NCI-H146 treated with DMSO at 0.1 percent for 48 hours (cell line): ENCODE measurements at regions not wholly inside any gene's neighbourhood (a gene's known extent, or its start where the extent isn't known, plus 50 kb on each side); places are given as distances from the start of the nearest gene placed in this dataset.
"Not testable (repeated sequence)": the region's sequence is repeated elsewhere in the genome, so short reads cannot be mapped to it uniquely, and the experiment has no call there.

ENCODE experiments used
- DNase-seq: peaks from one replicate; lab custom pipeline; 2025; ENCODE audit not compliant: unreplicated experiment; lab: John Stamatoyannopoulos, UW

DNA sequence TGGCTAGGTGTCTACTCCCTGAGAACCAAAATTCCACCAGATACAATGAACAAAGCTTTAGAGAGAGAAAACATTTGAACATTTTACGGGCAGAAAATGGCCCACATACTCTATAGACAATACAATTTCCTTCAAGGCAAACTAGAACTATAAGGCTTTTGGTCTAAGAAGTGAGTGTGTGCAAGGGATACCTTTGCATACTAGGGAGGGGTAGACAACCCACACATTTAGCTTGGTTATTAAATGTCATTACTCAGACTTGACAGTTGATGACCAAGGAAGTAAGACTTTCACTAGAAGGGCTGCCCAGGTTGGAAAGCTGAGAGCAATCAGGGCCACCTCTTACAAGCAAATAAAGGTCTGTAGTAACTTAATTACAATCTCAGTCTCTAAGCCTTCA, 64.0 kb upstream of the PLEKHM1 start:
- DNase-seq = not testable (repeated sequence)

DNA sequence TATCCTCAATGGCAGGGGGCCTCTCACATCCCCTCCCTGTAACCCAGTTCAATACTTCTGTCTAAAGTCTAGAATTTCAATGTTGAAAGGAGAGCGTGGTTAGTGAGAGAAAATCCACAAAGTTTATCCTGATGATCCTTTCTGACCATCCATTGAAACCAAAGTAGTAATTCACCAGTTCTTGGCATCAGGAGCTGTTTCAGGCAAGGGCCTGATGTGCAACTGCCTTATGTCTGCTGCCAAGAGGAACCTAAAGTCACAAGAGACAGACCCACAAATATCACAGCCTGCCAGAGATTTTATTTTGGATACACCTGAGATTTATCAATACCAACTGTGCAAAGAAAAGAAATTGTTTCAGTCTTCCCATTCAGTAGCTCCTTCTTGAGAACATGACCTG, 68.3 kb upstream of the PLEKHM1 start:
- not testable (repeated sequence) for DNase-seq

DNA sequence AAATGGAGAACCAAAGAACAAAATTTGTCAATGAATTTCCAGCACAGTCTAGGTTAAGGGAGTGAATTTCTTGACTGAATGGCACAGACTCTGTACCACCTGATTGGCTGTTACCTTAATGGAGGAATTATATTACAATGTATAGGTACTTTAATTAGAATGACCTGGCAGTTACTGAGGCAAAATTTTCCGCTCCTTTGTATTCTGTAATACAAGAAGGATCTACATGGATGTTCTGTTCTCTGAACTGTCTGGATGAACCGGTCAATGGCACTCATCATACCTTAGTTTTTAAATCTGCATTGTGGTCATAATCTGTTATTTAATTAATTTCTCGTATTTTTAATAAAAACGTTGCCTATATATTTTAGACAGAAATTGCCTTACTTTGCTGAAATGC, 72.3 kb upstream of the PLEKHM1 start:
- DNase-seq = not testable (repeated sequence)

DNA sequence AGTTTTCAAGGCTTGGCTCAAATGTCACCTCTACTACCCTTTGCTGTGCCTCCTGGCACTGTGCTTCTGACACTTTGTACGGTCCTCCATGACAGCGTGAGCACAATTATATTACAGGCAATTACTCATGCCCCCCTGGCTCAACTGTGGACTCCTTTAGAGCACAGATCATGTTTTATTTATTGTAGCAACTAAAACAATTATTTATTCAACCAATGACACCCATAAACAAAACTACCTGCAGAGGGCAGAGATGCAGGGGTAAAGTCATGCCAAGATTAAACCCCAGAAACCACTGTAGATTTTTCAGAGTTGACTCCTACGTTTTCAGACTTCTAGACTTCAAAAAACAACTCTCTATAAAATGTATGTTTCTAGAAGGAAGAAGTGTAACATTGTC, 72.8 kb upstream of the PLEKHM1 start:
- DNase-seq = not testable (repeated sequence)

DNA sequence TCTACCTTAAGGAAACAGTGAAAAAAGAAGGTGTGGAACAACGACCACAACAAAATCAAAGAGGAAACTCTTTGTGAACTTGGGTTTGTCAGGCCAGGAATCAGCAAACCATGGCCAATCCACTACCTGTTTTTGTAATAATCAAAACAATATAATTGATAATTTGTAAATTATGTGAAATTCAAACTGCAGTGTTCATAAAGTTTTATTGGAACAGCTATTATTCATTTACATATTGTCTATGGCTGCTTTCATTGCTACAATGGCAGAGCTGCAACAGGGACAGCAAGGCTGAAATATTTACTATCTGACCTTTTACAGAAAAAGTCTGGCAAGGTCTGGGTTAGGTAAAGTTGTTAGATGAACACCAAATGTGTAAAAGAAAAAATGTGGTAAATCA, 77.8 kb upstream of the PLEKHM1 start:
- DNase-seq = not testable (repeated sequence)

DNA sequence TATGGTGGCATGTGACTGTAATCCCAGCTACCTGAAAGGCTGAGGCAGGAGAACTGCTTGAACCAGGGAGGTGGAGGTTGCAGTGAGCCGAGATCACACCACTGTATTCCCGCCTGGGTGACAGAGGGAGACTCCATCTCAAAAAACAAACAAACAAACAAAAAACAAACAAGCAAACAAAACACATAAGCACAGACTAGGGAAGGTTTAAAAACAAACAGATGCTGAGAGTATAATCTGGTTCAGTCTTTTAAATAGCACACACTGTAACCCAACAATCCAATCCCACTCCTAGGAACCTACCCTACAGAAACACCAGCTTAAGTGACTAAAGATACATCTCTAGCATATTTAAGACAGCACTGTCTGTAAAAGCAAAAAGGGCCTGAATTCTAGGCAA, 82.8 kb upstream of the PLEKHM1 start:
- DNase-seq = not testable (repeated sequence)

DNA sequence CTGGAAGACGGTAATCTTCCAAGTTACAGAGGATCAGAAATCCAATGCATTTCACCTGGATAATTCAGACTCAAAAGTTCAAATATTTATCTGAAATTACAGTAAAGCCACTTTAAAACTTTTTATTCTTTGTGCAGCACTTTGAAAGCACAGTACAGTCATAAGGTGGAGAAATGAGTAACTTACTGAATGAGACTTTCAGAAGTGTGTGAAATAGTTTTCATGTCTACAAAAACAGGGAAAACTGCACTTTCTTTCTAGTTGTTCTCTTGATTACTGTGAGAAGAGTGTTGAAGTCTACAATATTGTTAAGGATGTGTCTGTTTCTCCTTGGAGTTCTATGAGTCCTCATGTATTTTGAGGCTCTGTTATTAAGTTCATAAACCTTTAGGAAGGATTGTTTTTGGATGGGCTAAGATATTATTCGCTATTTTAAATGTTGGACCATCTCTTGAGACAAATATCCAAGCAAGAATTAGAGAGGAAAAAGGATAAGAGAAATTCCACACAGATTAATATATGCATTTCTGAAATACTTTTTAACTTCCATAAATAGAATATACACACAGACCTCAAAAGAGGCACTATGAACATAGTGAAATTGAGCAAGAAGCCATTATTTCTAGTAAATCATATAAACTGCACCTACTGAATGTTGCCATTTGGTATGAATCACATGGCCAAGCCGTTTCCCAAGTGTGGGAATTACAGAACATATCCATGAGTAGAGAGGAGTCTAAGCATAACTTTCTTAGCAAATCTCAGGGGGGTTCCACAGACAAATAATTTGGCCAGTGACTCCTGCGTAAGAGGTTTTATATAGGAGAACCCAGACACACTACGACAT, 83.6 kb upstream of the PLEKHM1 start:
- DNase-seq = no peak

DNA sequence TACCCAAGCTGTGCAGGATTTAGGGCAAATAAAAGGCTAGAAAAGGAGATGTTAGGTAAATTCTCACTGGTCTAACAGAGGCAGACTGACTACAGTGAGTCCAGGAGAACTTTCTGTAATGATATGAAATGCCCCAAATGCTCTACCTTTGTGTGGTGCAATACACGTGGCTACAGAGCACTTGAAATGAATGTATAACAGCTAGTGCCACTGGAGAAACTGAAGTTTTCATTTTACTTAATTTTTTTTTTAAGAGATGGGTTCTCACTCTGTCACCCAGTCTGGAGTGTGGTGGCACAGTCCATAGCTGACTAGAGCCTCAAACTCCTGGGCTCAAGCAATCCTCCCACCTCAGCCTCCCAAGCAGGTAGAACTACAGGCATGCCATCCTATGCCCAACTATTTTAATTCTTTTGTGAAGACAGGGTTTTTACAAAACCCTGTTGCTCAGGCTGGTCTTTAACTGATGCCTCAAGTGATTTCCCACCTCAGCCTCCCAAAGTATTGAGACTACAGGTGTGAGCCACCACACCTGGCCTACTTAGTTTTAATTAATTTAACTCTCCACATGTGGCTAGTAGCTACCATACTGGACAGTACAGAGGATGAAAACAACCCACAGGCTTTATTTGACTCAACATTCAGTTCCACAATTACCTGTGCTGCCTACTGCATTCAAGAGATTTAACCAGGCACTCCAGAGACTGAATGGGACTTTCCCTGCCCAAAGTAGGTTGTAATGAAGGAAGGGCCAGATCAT, 84.8 kb upstream of the PLEKHM1 start:
- DNase-seq = no peak

DNA sequence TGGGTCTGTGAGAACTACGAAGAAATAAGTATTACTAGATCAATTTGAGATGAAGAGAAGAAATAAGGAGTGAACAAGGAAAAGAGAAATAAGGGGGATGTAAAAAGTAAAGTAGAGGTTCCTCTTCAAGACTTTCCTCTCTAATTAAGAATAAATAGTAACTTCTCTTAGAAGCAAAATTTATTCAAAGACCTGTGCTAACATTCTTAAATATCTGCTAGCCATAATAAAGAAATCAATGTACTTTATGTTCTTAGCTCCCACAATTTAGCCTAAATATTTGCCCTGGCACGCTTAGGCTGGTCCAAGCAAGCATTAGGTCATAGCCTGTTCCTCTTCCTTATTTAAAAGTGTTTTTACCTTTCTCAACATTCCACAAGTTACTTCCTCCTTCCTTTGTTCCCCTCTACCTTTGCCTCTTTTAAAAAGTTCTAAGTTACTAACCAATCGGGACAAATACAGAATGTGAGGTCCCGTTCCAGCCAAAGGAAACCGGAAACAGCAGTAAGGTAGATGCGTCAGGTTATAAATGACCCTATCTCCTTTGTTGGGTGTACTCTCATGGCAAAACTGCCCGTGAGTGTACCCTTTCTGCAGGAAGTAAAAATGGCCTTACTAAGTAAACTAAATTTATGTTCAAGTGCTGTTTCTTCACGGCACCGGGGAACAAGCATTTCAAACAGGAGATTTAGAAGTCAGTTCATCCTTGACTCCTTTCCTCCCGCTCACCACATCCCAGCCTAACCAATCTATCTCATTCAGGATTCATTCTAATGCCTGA, 86.2 kb upstream of the PLEKHM1 start:
- DNase-seq = not testable (repeated sequence)

DNA sequence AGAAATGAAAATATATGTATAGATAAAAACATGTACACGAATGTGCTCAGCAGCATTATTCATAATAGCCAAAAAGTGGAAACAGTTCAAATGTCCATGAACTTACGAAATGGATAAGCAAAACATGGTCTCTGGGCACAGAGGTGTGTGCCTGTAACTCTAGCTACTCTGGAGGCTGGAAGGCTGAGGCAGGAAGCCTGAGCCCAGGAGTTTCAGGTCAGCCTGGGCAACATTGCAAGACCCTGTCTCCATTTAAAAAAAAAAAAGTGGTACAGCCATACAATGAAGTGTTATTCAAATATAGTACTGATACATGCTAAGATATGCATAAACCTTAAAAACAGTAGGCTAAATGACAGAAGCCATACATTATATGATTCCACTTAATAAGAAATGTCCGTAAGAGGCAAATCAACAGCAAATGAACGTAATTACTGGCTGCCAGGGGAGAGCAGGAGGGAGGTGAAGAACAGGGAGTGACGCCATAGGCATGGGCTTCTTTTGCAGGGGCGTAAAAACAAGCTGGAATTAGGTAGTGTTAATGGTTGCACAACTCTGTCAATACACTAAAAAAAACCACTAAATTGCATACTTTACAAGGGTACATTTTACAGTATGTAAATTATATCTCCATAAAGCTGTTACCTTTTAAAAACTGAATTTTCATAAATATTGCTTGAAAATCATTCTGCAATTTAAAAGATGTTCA, 87.2 kb upstream of the PLEKHM1 start:
- no peak for DNase-seq

DNA sequence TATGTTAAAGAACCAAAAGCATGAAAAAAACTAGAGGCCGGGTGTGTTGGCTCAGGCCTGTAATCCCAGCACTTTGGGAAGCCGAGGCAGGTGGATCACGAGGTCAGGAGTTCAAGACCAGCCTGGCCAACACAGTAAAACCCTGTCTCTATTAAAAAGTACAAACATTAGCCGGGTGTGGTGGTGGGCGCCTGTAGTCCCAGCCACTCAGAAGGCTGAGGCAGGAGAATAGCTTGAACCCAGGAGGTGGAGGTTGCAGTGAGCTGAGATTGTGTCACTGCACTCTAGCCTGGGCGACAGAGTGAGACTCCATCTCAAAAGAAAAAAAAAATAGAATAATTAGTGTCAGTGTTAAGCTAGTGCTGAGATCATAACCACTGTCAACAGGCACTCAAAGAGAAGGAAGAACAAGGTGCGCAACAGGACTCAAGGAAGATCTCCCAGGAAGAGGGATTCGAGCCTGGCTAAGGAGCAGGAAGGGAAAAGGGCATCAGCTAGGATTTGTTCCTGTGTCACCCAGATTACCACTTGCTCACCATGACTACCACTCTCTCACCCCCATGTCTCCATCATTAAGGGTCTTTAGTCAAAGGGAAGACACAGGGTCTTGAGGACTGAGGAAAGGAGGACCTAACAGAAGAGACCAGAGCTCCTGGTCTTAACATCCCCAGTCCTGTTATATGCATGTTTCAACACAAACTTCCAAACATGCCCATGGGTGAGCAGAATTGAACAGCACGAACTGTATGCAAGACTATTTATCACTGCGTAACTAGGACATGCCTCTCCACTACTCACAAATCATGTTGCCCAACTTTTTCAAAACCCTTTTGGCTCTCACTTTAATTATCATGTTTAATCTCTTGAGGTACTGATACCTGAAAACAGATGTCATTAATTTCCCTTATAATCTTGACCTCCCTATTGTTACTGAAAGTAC, 88.3 kb upstream of the PLEKHM1 start:
- DNase-seq = no peak

DNA sequence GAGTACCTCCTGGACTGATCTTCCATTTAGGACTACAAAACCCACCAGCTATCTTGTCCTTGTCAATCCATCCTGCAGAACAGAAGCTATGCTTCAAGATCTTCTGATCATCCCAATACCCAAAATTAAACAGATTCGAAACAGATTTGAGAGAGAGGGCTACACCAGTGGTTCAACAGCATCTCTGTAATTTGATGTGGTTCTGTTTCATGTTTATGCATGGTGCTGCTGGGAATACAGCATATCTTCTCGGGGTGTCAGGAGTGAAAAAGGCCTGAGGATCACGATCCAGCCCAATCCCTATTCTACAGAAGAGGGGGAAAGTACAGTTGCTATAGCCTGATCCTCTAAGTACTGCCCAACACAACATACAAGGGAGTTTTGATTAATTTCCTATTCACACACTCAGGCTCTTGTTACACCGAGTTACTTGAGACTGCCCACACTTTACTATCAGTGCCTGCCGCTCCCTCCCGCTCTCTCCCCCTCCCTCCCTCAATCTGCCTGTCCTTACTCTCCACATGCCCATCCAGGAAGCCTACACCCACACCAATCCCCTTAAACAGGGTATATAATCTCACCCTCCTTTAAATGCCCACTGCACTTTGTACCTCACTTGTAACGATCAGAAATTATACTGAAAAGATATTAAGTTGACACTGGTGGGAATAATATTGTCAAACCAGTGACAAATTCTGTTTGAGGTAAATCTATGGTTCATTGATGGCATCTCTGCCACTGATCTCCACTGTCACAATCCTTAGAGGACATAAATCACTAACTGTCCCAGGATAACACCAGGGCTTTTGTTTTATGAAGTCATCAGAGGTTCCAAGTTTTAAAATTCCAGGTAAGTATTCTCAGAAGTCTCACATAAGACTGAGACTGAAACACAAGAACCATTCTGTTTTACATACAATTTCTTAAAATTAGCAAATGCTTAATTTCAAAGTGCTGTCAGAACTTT, 89.3 kb upstream of the PLEKHM1 start:
- no peak for DNase-seq

DNA sequence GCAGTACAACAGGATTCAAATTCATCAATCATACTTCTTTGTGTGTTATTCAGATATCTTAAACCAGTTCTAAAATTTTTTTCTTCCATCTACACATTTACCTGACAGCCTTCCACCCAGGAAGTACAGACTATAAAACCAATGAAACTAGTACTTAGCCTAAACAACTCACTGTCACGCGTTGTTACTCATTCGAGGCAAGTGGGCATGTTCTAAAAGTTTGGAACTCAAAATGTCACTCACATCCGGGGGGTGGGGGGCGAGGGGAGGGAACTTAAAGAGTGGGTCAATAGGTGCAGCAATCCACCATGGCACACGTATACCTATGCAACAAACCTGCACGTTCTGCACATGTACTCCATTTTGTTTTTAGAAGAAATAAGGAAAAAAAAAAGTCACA, 90.4 kb upstream of the PLEKHM1 start:
- no peak for DNase-seq

DNA sequence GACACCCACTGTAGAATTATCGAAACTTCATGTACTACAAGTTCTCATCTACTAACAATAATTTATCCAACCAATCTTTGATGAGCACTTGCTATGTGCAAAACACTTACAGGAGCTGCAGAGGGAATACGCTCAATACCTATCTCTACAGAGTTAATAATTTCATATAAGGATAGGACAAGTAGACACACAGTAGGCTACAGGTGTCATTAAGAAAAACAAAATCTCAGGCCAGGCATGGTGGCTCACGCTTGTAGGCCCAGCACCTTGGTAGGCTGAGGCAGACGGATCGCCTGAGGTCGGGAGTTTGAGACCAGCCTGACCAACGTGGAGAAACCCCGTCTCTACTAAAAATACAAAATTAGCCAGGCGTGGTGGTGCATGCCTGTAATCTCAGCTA, 91.3 kb upstream of the PLEKHM1 start:
- DNase-seq = no peak

DNA sequence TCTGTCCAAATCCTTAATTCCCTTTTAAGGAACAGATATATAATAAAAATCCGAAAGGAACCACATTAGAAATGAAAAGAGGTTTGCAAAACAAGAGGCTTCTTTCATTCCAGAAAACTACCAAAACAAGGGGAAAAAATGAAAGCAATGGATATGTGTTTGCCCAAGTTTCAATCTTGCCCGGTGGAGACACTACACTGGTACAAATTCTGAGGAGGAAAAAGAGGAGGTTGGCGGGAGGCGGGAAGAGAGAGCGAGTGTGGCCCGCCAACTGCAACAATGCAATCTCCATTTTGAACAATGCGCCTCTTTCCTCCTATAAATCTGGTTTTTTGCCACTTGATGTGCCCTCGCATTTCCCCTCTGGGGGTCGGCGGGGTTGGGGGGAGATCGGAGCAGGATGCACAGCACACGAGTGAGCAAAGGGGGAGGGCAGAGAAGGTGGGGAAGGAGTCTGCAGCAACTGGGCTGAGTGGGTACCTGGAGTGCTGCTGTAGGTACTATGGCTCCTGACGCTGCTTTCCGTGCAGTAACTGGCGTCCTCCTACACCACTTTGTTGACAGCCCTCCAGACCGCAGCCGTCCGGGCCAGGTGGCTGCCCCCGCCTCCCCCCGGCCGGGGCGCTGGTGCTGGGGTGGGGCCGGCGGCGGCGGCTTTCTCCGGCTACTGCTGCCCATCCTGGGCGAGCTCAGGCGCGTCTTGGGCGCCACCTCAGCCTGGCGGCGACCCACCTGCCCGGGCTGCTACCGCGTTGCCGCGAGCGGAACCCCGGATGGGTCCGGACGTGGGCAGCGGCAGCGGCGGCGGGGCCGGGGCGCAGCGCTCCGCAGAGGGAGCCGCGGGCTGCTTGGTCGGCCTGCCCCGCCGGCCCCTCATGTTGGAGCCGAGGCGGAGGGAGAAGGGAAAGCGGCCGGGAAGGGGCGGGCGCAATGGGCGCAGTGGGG, 93.8 kb upstream of the PLEKHM1 start:
- DNase-seq = no peak

DNA sequence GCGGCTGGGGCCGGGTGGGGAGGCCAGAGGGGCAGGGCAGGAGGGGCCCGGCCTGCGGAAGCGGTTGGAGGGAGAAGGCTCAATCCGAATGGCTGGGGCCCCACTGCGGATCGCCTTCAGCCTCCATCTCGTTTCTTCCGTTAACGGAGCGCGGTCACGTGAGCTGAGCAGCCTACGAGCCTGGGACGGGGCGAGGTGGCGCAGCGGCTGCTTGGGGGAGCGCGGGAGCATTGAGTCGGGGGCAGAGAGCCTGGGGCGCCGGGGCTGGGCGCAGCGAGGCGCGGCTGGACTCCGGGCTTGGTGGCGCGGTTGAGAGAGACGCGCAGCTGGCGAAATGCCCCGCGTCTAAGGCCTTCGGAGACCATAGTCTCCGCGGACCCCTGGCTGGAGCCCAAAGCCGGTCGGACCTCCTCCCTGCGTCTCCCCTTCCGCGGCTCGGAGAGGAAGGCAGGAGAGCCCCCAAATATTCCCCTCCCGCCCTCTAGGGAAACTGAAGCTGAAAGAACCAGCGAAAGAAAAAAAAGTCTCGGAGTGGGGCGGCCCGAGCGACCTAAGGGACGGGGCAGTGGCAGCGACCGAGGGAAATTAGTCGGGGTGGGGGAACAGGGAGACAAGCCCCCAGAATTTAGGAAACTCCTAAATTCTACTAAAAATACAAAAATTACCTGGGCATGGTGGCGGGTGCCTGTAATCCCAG, 94.7 kb upstream of the PLEKHM1 start:
- DNase-seq = not testable (repeated sequence)
